HG03095 (cell line): ENCODE measurements at regions not wholly inside any gene's neighbourhood (a gene's known extent, or its start where the extent isn't known, plus 50 kb on each side); places are given as distances from the start of the nearest gene placed in this dataset.
"Not testable (repeated sequence)": the region's sequence is repeated elsewhere in the genome, so short reads cannot be mapped to it uniquely, and the experiment has no call there.

Source experiments
- ATAC-seq: cut with Tn5 transposase; IDR thresholded peaks from one replicate; pipeline ENCODE4 v1.9.1; 2021; ENCODE audit warnings: moderate library complexity; ENCODE audit not compliant: unreplicated experiment

DNA sequence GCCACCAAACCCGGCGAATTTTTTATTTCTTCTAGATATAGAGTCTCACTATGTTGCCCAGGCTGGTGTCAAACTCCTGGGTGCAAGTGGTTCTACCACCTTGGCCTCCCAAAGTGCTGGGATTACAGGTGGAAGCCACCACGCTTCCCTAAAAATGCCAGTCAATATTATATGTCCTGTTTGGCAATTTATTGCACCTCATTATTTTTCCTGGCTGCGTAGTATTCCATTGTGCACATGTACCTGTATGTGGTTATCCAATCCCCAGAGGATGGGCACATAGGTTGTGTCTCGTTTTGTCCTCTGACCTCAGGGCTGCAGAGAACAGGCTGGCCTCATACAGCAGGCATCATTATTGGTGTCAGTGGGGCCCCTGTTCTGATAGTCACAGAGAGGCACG lies 181.7 kb downstream of the C9orf50 start:
- no peak for ATAC-seq

GRCh38 chr9:129437626-129438323 lies 183.1 kb downstream of the C9orf50 start:
- ATAC-seq: no peak

DNA sequence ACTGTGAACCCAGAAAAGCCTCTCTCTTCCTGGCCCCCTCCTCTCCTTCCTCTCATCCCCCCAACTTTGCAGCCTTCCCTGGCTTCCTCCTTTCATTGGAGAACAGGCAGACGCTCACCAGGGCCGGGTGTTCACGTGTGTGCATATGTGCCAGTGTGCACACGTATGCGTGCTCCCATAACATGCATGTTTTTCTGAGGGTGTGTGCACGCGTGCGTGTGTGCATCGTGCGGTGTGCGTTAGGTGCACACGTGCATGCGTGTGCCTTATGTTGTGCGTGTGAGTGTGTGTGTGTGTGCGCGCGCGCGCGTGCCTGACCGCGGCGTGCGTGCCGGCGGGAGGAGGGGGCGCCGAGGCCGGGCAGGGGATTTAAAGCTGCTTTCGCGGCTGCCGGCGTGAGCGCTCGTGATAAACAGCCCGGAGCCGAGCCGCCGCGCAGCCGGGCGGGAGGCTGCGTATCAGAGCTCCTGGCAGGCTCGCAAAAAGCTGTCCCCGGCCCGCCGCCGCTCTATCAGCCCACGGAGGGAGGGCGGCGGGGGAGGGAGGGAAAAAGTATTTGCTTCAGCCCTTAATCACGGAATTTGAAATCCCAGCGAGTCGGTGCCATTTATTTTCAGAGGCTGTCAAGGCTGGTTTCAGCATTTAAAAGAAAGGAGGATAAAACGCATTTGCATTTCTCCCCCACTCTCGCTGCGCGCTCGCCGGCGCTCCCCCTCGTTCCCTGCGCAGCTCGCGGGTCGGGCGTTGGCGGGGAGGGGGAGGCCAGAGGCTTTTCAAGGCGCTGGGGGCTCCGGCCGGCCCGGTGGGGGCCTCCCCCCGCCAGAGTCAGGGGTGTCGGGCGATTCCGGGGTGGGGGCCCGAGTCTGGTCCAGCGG lies 183.9 kb downstream of the C9orf50 start:
- ATAC-seq: no peak

DNA sequence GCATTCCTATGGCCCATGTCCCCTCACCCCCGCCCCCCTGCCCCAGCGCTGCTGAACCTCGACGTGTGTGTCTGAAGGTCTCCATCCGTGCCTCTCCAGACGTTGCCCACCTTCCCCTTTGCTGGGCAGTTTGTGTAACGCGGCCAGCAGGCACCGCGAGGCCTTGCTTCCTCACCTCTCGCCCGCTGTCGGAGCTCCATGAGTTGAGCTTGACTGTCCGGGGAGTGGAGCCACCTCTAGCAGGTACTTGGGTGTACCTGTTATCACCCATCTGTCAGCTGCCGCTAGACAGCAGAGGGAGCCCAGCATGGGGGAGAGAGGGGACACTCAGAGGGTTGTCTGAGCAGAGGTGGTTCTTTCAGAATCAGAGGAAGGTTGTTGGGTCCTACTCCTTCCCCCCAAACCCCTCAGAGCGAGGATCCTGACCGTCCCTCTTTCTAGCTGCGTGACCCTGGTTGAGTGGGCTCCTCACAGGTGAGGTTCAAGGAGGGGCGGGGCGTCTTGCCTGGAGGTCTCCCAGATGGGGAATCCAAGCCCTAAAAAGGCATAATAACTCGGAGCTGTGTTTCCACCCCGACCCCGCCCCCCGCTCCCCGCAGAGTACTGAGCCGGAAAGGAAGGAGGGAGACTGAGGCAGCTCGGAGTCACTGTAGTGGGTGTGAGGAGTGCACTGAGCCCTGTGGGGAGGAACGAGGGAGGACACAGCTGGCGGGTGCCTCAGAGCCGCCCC lies 184.7 kb downstream of the C9orf50 start:
- no peak for ATAC-seq

DNA sequence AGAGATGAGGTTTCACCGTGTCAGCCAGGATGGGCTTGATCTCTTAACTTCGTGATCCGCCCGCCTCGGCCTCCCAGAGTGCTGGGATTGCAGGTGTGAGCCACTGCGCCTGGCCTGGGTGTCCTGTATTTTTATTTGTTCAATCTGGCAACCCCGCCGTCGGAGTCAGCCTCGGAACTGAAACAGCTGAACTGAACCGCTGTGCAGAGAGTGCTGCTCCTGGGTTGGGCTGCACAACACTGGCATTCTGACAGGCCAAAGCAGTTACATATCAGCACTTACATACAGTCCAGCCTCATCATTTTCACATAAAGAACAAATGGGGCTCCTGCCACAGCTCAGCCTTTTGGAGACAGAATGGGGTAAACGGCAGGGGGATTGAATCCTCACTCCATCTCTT lies 185.6 kb downstream of the C9orf50 start:
- ATAC-seq: no peak

DNA sequence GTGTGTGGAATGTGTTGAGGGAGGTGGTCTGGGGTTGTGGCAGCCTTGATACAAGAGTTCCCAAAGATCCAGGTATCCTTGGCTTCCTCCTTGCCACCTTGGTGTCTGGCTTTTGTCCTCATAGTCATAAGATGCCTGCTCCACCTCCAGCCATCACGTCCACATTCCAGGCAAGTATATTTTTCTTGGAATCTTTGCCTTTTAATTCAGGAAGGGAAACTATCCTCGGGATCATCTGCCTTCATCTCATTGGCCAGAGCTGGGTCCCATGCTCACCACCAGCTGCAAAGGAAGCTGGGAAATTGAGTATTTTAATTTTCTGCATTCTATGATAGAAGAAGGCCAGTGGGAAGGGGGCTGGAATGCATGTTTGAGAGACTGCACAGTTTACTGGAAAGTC lies 186.7 kb downstream of the C9orf50 start:
- no peak for ATAC-seq

- no peak for ATAC-seq
Observed at GRCh38 chr9:129432297-129433154, 188.4 kb downstream of the C9orf50 start.

DNA sequence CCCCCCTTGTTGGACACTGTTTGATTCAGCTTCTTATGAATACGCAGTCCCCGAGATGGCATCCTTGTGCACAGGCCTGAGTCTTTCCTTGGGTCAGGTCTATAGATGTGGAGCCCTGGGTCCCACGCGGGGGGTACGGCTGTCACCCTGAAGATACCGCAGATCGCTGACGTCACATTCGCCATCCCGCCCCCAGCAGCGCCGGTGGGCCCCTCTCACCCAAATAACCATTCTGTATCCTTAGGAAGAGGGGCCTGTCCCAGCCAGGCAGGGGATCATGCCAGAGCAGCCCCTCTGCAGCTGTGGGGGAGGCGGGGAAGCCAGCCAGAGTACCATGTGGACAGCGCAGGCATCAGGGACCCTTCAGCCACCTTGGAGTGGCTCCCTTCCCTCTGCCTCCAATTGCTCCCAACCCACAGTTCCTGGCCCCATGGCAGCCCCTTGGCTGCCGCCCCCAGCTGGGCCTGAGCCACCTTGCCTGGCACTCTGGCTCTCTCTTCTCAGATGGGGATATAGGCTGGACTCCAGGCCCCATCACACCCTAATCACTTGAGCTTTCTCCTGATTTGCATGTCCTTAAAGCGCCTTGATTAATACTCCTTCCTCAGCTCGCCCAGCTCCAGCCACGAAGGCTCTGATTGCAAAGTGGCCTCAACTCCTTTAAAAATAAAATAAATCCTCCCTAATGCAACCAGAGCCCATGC lies 189.8 kb downstream of the C9orf50 start:
- no peak for ATAC-seq

DNA sequence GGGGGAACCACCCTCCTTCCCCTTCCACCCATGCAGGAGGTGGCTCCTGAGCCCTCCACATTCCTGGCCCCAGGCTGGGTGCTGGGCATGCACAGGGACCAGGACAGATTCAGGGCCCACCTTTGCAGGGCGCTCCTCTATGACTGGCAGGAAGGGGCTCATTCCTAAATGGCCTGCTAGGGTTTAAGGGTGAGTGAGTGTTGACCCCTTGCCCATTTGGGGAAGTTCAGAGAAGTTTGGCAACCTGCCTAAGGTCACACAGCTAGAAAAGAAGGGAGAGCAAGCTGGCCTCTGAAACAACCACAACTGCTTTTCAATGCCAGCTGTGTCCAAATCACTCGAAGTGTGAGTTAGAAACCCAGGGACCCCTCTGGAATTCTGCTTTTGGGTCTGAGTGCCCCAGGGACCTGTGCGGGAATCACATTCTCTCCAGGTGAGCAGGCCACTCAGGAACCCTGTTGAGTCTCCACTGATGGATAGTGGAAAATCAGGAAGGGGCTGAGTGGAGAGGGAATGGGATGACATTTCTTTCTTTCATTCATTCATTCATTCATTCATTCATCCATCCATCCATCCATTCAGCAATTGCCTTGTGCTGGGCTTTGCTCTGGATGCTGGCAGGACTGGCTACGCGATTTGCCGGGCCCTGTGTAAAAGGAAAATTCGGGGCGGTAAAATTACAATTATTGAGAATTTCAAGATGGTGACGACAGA lies 191.9 kb downstream of the C9orf50 start:
- no peak for ATAC-seq

GRCh38 chr9:129427149-129427548 lies 193.8 kb downstream of the C9orf50 start:
- no peak for ATAC-seq

GRCh38 chr9:129423755-129424154 lies 197.1 kb downstream of the C9orf50 start:
- ATAC-seq: not testable (repeated sequence)

- ATAC-seq: no peak
Observed at GRCh38 chr9:129423216-129423615, 197.7 kb downstream of the C9orf50 start.

DNA sequence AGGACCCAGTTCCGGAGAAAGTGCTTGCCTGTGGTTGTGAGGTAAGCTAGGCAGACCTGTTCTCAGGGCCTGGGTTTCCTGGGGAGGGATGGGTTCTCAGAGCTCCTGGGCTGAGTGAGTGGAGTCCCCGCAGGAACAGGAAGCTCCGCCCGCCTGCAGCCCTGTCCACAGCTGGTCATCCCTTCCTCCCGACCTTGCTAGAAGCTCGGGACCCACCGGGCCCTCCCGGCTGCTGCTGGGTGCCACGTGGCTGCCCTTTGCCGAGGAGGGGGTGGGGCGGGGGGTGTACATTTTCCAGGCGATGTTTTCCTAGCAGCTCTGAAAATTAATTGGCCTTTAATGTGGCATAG lies 198.1 kb downstream of the C9orf50 start:
- ATAC-seq: no peak

DNA sequence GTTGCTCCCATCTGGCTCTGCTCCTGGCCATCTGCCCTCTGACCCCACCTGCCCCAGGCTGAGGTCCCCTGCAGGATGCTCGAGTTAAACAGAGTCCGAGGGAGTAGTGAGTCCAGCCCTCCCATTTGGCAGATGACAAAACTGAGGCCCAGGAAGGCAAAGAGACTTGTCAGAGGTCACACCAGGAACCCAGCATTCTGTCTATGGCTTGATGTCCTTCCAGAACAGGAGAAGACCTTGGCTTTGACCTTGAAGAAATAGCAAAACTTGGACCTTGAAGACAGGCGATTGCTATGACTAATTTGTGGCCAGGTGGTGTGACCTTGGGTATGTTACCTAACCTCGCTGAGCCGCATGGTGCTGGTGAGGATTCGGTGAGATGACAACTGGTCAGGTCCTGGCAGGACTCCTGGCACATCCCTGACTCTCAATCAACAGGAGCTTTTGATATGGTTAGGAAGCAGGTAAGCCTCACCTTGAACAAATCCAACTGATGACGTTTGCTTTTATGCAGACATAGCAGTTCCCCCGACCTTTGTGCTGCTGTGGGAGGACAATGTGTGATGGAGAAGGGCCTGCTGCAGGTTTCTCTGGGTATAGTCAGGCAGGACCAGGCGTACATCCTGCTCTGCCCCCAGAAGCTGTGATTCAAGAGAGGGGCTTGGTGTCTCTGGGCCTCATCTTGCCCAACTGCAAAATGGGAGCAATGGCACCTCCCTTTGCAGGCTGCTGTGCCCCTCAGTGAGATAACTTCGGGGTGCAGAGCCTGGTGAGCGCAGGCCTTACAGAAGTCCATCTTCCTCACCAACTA lies 198.7 kb downstream of the C9orf50 start:
- no peak for ATAC-seq

GRCh38 chr9:129421371-129421770 lies 199.5 kb downstream of the C9orf50 start:
- ATAC-seq: no peak

DNA sequence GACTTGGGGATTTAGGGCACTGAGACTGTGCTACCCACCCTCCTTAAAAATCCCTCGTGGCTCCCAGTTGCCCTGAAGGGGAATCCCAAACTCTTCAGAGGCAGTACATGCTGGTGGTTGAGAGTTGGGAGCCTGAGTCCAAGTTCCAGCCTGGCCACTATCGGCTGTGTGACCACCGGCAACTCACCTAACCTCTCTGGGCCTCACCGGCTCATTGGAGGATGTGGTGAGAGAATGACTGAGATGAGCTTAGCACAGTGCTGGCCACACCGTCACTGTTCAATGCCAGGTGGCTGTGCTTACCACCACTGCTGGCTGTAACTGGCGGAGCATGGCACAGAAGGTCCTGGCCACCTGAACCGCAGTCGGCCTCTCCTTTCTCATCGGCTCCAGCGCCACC lies 200.2 kb downstream of the C9orf50 start:
- ATAC-seq: no peak

- ATAC-seq: no peak
Observed at GRCh38 chr9:129419382-129419899, 201.5 kb downstream of the C9orf50 start.

- no peak for ATAC-seq
Observed at GRCh38 chr9:129418451-129418850, 202.4 kb downstream of the C9orf50 start.
